Cardiac fibroblast (primary cell): ENCODE measurements at regions not wholly inside any gene's neighbourhood (a gene's known extent, or its start where the extent isn't known, plus 50 kb on each side); places are given as distances from the start of the nearest gene placed in this dataset.

ENCODE experiments used
- DNase-seq, 2 donors: peaks; one replicate each; pipeline versions ENCODE4 v3.0.0 to v3.0.0-alpha.2; 2010; ENCODE audit warnings: low read depth in 2 of 2
- H3K4me3 ChIP-seq, 2 donors: replicated peaks in 1 of 2; 1 replicate in 1 of 2; 2 replicates in 1 of 2; pipeline ENCODE4 v1.5.1; 2011; ENCODE audit warnings: low read depth in 2 of 2, low read length in 2 of 2, mild to moderate bottlenecking in 2 of 2, moderate library complexity in 1 of 2
- CTCF ChIP-seq: IDR thresholded peaks from one replicate; pipeline ENCODE4 v1.5.1; 2011; ENCODE audit warnings: low read depth, mild to moderate bottlenecking, low read length, inconsistent platforms

- no peak overlapping the region for H3K4me3 ChIP-seq
- no peak for TF ChIP-seq CTCF
- DNase-seq = no peak
These were observed 295.2 kb downstream of the BRINP1 start for GRCh38 chr9:119074017-119074416.

GRCh38 chr9:119078015-119078414 is 291.2 kb downstream of the BRINP1 start:
- no peak overlapping the region for H3K4me3 ChIP-seq
- no peak for TF ChIP-seq CTCF
- no peak for DNase-seq

GRCh38 chr9:119083673-119084072 is 285.6 kb downstream of the BRINP1 start:
- no peak for TF ChIP-seq CTCF
- H3K4me3 ChIP-seq = no peak overlapping the region
- no peak for DNase-seq

GRCh38 chr9:119086590-119086989 is 282.6 kb downstream of the BRINP1 start:
- TF ChIP-seq CTCF = no peak

GRCh38 chr9:119088002-119088547 is 281.2 kb downstream of the BRINP1 start:
- no peak overlapping the region for H3K4me3 ChIP-seq
- TF ChIP-seq CTCF = no peak

More at GRCh38 chr9:119086590-119086989, 282.6 kb downstream of the BRINP1 start:
- no peak overlapping the region for H3K4me3 ChIP-seq
- no peak for DNase-seq

GRCh38 chr9:119091074-119091473 is 278.2 kb downstream of the BRINP1 start:
- no peak for TF ChIP-seq CTCF
- H3K4me3 ChIP-seq = no peak overlapping the region
- no peak for DNase-seq

More at GRCh38 chr9:119088002-119088547, 281.2 kb downstream of the BRINP1 start:
- no peak for DNase-seq

GRCh38 chr9:119092125-119092524 is 277.1 kb downstream of the BRINP1 start:
- no peak overlapping the region for H3K4me3 ChIP-seq
- DNase-seq = no peak
- no peak for TF ChIP-seq CTCF
